K562 (cell line): ENCODE measurements at regions not wholly inside any gene's neighbourhood (a gene's known extent, or its start where the extent isn't known, plus 50 kb on each side); places are given as distances from the start of the nearest gene placed in this dataset.

Experiments
- ATAC-seq: fragments of 200-7000 bp; cut with Tn5 transposase; 3 replicates; pipeline ENCODE4 v1.9.1; 2020; ENCODE audit warnings: moderate library complexity
- BruUV-seq: library from RNA; stranded (reverse); fragments of 400-500 nt; replicated peaks from 2 replicates; lab custom pipeline; 2021; lab: Mats Ljungman, UMichigan
- CTCF ChIA-PET: fragments of 300-600 bp; formaldehyde crosslinking; extraction: SDS; loops from one replicate; lab custom pipeline; 2021; ENCODE audit warnings: low intra/inter-chr PET ratio; lab: Yijun Ruan, JAX
- POLR2A ChIA-PET: fragments of 300-600, 350-650 bp; sonication (Branson Sonifier 250); formaldehyde crosslinking; extraction: SDS; loops from one replicate; lab custom pipeline; 2021; ENCODE audit warnings: antibody characterized with exemption, inconsistent platforms; lab: Yijun Ruan, JAX
- DNase-seq, 4 experiments: peaks; one replicate each; pipeline versions ENCODE4 v3.0.0 to v3.0.0-alpha.2; 2011 to 2018; ENCODE audit warnings: low spot score in 3 of 4, mixed read lengths in 3 of 4; ENCODE audit errors: extremely low read depth in 1 of 4
- FAIRE-seq: peaks from 2 replicates; lab custom pipeline; 2011; peaks lifted over from hg19 to GRCh38; lab: Jason Lieb, UNC
- H2AFZ ChIP-seq: 2 replicates; pipeline ENCODE4 v1.6.0; 2011; ENCODE audit warnings: low read depth, low read length, control low read depth, inconsistent platforms
- H3K27ac ChIP-seq: fragments of 200-600 bp; 3 replicates; pipeline ENCODE4 v1.8.0; 2011; ENCODE audit warnings: low read depth, mild to moderate bottlenecking, control low read depth, inconsistent platforms, low read length, moderate library complexity, mixed read lengths; ENCODE audit errors: extremely low read depth
- H3K27me3 ChIP-seq, 2 experiments: fragments of 300-600 bp in 1 of 2; 2 replicates in 1 of 2; 3 replicates in 1 of 2; pipeline versions ENCODE4 v1.6.0 to v1.8.0; 2011; ENCODE audit warnings: inconsistent platforms in 2 of 2, low read length in 2 of 2, mild to moderate bottlenecking in 1 of 2, mixed read lengths in 1 of 2, moderate library complexity in 1 of 2; ENCODE audit not compliant: control insufficient read depth in 2 of 2, insufficient read depth in 2 of 2
- H3K36me3 ChIP-seq: fragments of 300-600 bp; 3 replicates; pipeline ENCODE4 v1.8.0; 2011; ENCODE audit warnings: mild to moderate bottlenecking, low read length, inconsistent platforms; ENCODE audit not compliant: control insufficient read depth, insufficient read depth
- H3K4me1 ChIP-seq, 2 experiments: fragments of 200-600 bp in 1 of 2; replicated peaks in 1 of 2; 2 replicates in 1 of 2; 3 replicates in 1 of 2; pipeline versions ENCODE4 v1.5.1 to v1.8.0; 2011; ENCODE audit warnings: inconsistent platforms in 2 of 2, low read length in 2 of 2, mild to moderate bottlenecking in 1 of 2, mixed read lengths in 1 of 2, moderate library complexity in 1 of 2; ENCODE audit not compliant: control insufficient read depth in 2 of 2, insufficient read depth in 2 of 2
- H3K4me2 ChIP-seq: 2 replicates; pipeline ENCODE4 v1.6.1; 2011; ENCODE audit warnings: low read length, control low read depth, inconsistent platforms, mixed read lengths; ENCODE audit not compliant: insufficient read depth
- H3K4me3 ChIP-seq: fragments of 200-600 bp; sonication (generic), shearing (Covaris generic); 2 replicates; pipeline ENCODE4 v1.5.1; 2016; ENCODE audit warnings: control low read depth, inconsistent platforms
- H3K79me2 ChIP-seq: fragments of 200-600 bp; 3 replicates; pipeline ENCODE4 v1.8.0; 2011; ENCODE audit warnings: low read length, inconsistent platforms; ENCODE audit not compliant: control insufficient read depth, insufficient read depth
- H3K9ac ChIP-seq, 2 experiments: 2 replicates each; pipeline versions ENCODE4 v1.6.0 to v1.6.1; 2011; ENCODE audit warnings: low read depth in 2 of 2, low read length in 2 of 2, control low read depth in 1 of 2, inconsistent platforms in 1 of 2, mild to moderate bottlenecking in 1 of 2, mixed read lengths in 1 of 2; ENCODE audit not compliant: insufficient read depth in 1 of 2
- H3K9me1 ChIP-seq: one replicate; pipeline ENCODE4 v1.6.0; 2011; ENCODE audit warnings: inconsistent platforms, mild to moderate bottlenecking, low read length, moderate library complexity; ENCODE audit not compliant: control insufficient read depth, insufficient read depth
- H3K9me3 ChIP-seq: replicated peaks from 2 replicates; pipeline ENCODE4 v1.5.1; 2011; ENCODE audit warnings: low read depth, low read length, inconsistent platforms; ENCODE audit not compliant: control insufficient read depth, insufficient read depth
- H4K20me1 ChIP-seq: replicated peaks from 2 replicates; pipeline ENCODE4 v1.6.1; 2011; ENCODE audit warnings: low read length, inconsistent platforms, mixed read lengths; ENCODE audit not compliant: control insufficient read depth, insufficient read depth
- ARHGAP35 ChIP-seq: fragments of 450-650 bp; IDR thresholded peaks from 2 replicates; pipeline ENCODE4 v1.6.1; 2018; ENCODE audit not compliant: partially characterized antibody
- FOXM1 ChIP-seq, 2 experiments: fragments of 450-650 bp in 1 of 2; sonication (generic) in 1 of 2; formaldehyde crosslinking in 1 of 2; IDR thresholded peaks; 2 replicates each; pipeline versions ENCODE4 v1.6.1 to v1.9.0; 2017 to 2022; ENCODE audit warnings: low read depth in 2 of 2, mild to moderate bottlenecking in 2 of 2, missing genetic modification reagents in 1 of 2, moderate library complexity in 1 of 2
- HMGN3 ChIP-seq: IDR thresholded peaks from 2 replicates; pipeline ENCODE4 v1.6.1; 2011; ENCODE audit warnings: borderline replicate concordance, low read depth, mild to moderate bottlenecking, mixed read lengths, low read length; ENCODE audit not compliant: insufficient read length; ENCODE audit errors: extremely low read depth
- HNRNPUL1 ChIP-seq: fragments of 200-400 bp; formaldehyde crosslinking; IDR thresholded peaks from 2 replicates; pipeline ENCODE4 v1.6.1; 2017; ENCODE audit warnings: low read length
- HSF4 ChIP-seq: fragments of 250-450 bp; sonication (Bioruptor Pico); IDR thresholded peaks from 2 replicates; pipeline ENCODE4 v2.1.2; 2022; ENCODE audit warnings: mild to moderate bottlenecking, moderate library complexity, borderline replicate concordance
- MYC ChIP-seq, 2 experiments: fragments of 250-450 bp in 1 of 2; sonication (Bioruptor Pico) in 1 of 2; IDR thresholded peaks; 2 replicates each; pipeline versions ENCODE4 v1.5.1 to v1.6.1; 2012 to 2021; ENCODE audit warnings: low read depth in 2 of 2, borderline replicate concordance in 1 of 2, improper control_type of control experiment in 1 of 2, low read length in 1 of 2, mild to moderate bottlenecking in 1 of 2, moderate library complexity in 1 of 2
- NFE2L1 ChIP-seq: fragments of 450-650 bp; IDR thresholded peaks from 2 replicates; pipeline ENCODE4 v1.6.1; 2016; ENCODE audit warnings: missing genetic modification characterization, low read depth, mild to moderate bottlenecking, missing compliant biosample characterization, moderate library complexity, borderline replicate concordance
- PHF8 ChIP-seq: fragments of 200-600 bp; sonication (generic); IDR thresholded peaks from 2 replicates; pipeline ENCODE4 v1.6.1; 2012; ENCODE audit warnings: mixed run types, mild to moderate bottlenecking, inconsistent platforms, low read length, moderate library complexity, borderline replicate concordance
- SIX5 ChIP-seq, 2 experiments: IDR thresholded peaks; 2 replicates each; pipeline ENCODE4 v1.6.1; 2011; ENCODE audit warnings: low read length in 2 of 2, borderline replicate concordance in 1 of 2, low read depth in 1 of 2, mild to moderate bottlenecking in 1 of 2, moderate library complexity in 1 of 2; ENCODE audit not compliant: insufficient read depth in 1 of 2
- SP2 ChIP-seq: IDR thresholded peaks from 2 replicates; pipeline ENCODE4 v1.6.1; 2011; ENCODE audit warnings: mild to moderate bottlenecking, low read depth, low read length, moderate library complexity; ENCODE audit not compliant: poor library complexity, severe bottlenecking; ENCODE audit errors: extremely low read depth
- ZBTB1 ChIP-seq: sonication (generic); formaldehyde crosslinking; IDR thresholded peaks from 2 replicates; pipeline ENCODE4 v1.8.1; 2023; ENCODE audit warnings: missing genetic modification reagents, low read depth, mild to moderate bottlenecking, borderline replicate concordance
- ZNF146 ChIP-seq: IDR thresholded peaks from one replicate; pipeline ENCODE4 v1.6.1; 2018; ENCODE audit warnings: missing compliant biosample characterization; ENCODE audit not compliant: unreplicated experiment
- ZNF224 ChIP-seq: sonication (generic); formaldehyde crosslinking; IDR thresholded peaks from 2 replicates; pipeline ENCODE4 v1.8.0; 2022; ENCODE audit warnings: mild to moderate bottlenecking, missing genetic modification reagents
- ZNF75A ChIP-seq: fragments of 450-650 bp; formaldehyde crosslinking; IDR thresholded peaks from 2 replicates; pipeline ENCODE4 v1.4.0; 2020; ENCODE audit warnings: mild to moderate bottlenecking
- WGBS: fragments of 100-300 bp; shearing (Covaris generic); methylation state at CpG from one replicate; pipeline ENCODE4 v1.1.6; 2016; ENCODE audit warnings: low coverage, mixed read lengths; ENCODE audit not compliant: insufficient coverage; ENCODE audit errors: missing lambda C conversion rate; 5-methylcytosine and 5-hydroxymethylcytosine counted together
- in situ Hi-C: fragments of 300-500 bp; cut with MboI; formaldehyde crosslinking; loops from 4 replicates; pipeline ENCODE4 v1.15.0; 2018; ENCODE audit warnings: inconsistent platforms, mixed read lengths
- intact Hi-C: fragments of 100-400 bp; cut with micrococcal nuclease; formaldehyde crosslinking; loops from 2 replicates; pipeline ENCODE4 v1.14.2; 2022
- TF ChIP-seq, protein P1 (sequence below): fragments of 250-450 bp; sonication (Bioruptor Pico); IDR thresholded peaks from 2 replicates; pipeline ENCODE4 v1.5.0; 2022; ENCODE audit warnings: mild to moderate bottlenecking
- TF ChIP-seq, protein P2 (sequence below): fragments of 450-650 bp; IDR thresholded peaks from 2 replicates; pipeline ENCODE4 v1.6.1; 2016
- TF ChIP-seq, protein P3 (sequence below): fragments of 250-450 bp; sonication (Bioruptor Pico); IDR thresholded peaks from 2 replicates; pipeline ENCODE4 v1.4.0; 2020

DNA sequence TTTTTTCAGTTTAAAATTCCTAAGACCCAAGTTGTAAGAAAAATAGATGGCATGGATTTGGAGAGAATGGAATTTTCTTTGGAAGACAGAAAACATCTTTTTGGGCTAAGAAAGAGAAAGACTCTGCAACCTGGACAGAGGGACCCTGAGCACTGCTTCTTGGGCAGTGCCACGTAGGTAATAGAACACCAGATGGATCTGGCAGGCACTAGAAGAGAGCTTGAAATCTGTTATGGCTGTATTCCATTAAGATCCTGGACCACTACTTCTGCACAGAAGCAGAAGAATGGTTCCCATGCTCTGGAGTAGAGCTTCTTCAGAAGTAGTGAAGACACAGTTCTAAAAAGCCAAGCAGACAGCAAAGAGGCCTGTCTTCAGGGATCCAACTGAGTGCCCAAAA is 306.4 kb upstream of the CD180 start (continued):
- TF ChIP-seq ZNF75A, result no peak
- no peak for TF ChIP-seq SP2
- TF ChIP-seq HNRNPUL1, result no peak
- no peak for TF ChIP-seq MYC (IDR thresholded peaks at IDR 0.05; ENCODE audit: low read depth, low read length)
- no peak for TF ChIP-seq MYC (CRISPR knock-in tag; IDR thresholded peaks at IDR 0.05; ENCODE audit: borderline replicate concordance, low read depth)
- no peak for TF ChIP-seq SIX5 (IDR thresholded peaks at IDR 0.05; ENCODE audit: borderline replicate concordance in 1 of 2, insufficient read depth in 1 of 2, low read depth in 1 of 2, low read length in 2 of 2)

DNA sequence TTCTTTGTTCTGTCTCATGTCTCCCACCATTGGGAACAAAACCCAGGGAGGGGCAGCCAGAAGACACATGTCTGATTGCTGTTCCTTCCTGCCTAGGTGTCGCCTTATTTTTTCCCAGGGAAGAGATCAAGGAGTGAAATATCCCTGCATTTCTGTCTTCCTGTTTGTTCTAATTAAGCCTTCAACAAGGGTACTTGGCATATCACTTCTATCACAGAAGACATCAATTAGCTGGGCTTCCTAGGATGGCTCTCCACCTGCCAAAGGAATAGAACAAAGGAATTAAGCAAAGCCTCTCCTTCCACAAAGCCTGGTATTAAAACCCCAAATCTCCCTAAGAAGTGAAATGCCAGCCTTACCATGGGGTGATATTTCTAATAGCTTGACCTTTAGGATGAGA is 299.5 kb upstream of the CD180 start:
- Histone ChIP-seq H3K4me1 (no peaks in the 10 kb centered on the region), H2AFZ (no peak overlapping the region), H3K9ac (no peak overlapping the region), H3K4me2 (no peak overlapping the region), H3K27me3 (no peaks in the 10 kb centered on the region), H4K20me1 (no peaks in the 10 kb centered on the region), H3K9me1 (no peaks in the 10 kb centered on the region), H3K79me2 (no peaks in the 10 kb centered on the region), H3K27ac (no peak overlapping the region), H3K36me3 (no peaks in the 10 kb centered on the region), H3K4me3 (no peak overlapping the region), H3K9me3 (no peaks in the 10 kb centered on the region)
- CTCF ChIA-PET, result no interaction called here
- BruUV-seq, result no TSS peak
- WGBS, result 0% methylated on average over 1 of the region's 1 CpG
- ATAC-seq (no peak), FAIRE-seq (no peak), DNase-seq (no peak)
- POLR2A ChIA-PET, result no interaction called here
- intact Hi-C loops (no loop called here), in situ Hi-C loops (no loop called here)
- TF ChIP-seq NFE2L1 (no peak), HSF4 (CRISPR knock-in tag) (no peak), PHF8 (no peak), FOXM1 (IDR thresholded peaks at IDR 0.05; ENCODE audit: low read depth) (no peak), FOXM1 (CRISPR knock-in tag; IDR thresholded peaks at IDR 0.05; ENCODE audit: low read depth) (no peak), ZNF224 (CRISPR knock-in tag) (no peak), ARHGAP35 (no peak), ZBTB1 (CRISPR knock-in tag) (no peak), HMGN3 (no peak), ZNF146 (CRISPR knock-in tag) (no peak)
- TF ChIP-seq, protein P1, sequence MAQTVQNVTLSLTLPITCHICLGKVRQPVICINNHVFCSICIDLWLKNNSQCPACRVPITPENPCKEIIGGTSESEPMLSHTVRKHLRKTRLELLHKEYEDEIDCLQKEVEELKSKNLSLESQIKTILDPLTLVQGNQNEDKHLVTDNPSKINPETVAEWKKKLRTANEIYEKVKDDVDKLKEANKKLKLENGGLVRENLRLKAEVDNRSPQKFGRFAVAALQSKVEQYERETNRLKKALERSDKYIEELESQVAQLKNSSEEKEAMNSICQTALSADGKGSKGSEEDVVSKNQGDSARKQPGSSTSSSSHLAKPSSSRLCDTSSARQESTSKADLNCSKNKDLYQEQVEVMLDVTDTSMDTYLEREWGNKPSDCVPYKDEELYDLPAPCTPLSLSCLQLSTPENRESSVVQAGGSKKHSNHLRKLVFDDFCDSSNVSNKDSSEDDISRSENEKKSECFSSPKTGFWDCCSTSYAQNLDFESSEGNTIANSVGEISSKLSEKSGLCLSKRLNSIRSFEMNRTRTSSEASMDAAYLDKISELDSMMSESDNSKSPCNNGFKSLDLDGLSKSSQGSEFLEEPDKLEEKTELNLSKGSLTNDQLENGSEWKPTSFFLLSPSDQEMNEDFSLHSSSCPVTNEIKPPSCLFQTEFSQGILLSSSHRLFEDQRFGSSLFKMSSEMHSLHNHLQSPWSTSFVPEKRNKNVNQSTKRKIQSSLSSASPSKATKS (CRISPR knock-in tag), result no peak
- TF ChIP-seq, protein P2, sequence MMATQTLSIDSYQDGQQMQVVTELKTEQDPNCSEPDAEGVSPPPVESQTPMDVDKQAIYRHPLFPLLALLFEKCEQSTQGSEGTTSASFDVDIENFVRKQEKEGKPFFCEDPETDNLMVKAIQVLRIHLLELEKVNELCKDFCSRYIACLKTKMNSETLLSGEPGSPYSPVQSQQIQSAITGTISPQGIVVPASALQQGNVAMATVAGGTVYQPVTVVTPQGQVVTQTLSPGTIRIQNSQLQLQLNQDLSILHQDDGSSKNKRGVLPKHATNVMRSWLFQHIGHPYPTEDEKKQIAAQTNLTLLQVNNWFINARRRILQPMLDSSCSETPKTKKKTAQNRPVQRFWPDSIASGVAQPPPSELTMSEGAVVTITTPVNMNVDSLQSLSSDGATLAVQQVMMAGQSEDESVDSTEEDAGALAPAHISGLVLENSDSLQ, result no peak
- TF ChIP-seq, protein P3, sequence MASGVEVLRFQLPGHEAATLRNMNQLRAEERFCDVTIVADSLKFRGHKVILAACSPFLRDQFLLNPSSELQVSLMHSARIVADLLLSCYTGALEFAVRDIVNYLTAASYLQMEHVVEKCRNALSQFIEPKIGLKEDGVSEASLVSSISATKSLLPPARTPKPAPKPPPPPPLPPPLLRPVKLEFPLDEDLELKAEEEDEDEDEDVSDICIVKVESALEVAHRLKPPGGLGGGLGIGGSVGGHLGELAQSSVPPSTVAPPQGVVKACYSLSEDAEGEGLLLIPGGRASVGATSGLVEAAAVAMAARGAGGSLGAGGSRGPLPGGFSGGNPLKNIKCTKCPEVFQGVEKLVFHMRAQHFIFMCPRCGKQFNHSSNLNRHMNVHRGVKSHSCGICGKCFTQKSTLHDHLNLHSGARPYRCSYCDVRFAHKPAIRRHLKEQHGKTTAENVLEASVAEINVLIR (CRISPR knock-in tag), result no peak
